GM21381 (cell line): ENCODE measurements at regions not wholly inside any gene's neighbourhood (a gene's known extent, or its start where the extent isn't known, plus 50 kb on each side); places are given as distances from the start of the nearest gene placed in this dataset.
"Not testable (repeated sequence)": the region's sequence is repeated elsewhere in the genome, so short reads cannot be mapped to it uniquely, and the experiment has no call there.

Source experiments
- ATAC-seq: cut with Tn5 transposase; IDR thresholded peaks from one replicate; pipeline ENCODE4 v1.9.1; 2021; ENCODE audit warnings: mild to moderate bottlenecking, moderate library complexity; ENCODE audit not compliant: unreplicated experiment

- no peak for ATAC-seq
These were observed 248.5 kb upstream of the ONECUT1 start for GRCh38 chr15:53038655-53038941.

GRCh38 chr15:53037904-53038654 lies 247.9 kb upstream of the ONECUT1 start:
- ATAC-seq = no peak

- ATAC-seq = no peak
These were observed 246.5 kb upstream of the ONECUT1 start for GRCh38 chr15:53036641-53037040.

GRCh38 chr15:53034767-53035245 lies 244.7 kb upstream of the ONECUT1 start:
- ATAC-seq = no peak

- ATAC-seq = no peak
These were observed 243.6 kb upstream of the ONECUT1 start for GRCh38 chr15:53033709-53034108.

- no peak for ATAC-seq
These were observed 241.3 kb upstream of the ONECUT1 start for GRCh38 chr15:53031469-53031868.

GRCh38 chr15:53022788-53023187 lies 232.7 kb upstream of the ONECUT1 start:
- no peak for ATAC-seq

GRCh38 chr15:53013329-53013728 lies 223.2 kb upstream of the ONECUT1 start:
- no peak for ATAC-seq

- ATAC-seq = not testable (repeated sequence)
These were observed 221.6 kb upstream of the ONECUT1 start for GRCh38 chr15:53011779-53012178.

GRCh38 chr15:53009093-53009492 lies 219.0 kb upstream of the ONECUT1 start:
- ATAC-seq = no peak

GRCh38 chr15:53000409-53000808 lies 210.3 kb upstream of the ONECUT1 start:
- no peak for ATAC-seq

- no peak for ATAC-seq
These were observed 207.0 kb upstream of the ONECUT1 start for GRCh38 chr15:52997123-52997522.

GRCh38 chr15:52994290-52994689 lies 204.2 kb upstream of the ONECUT1 start:
- no peak for ATAC-seq

- no peak for ATAC-seq
These were observed 194.4 kb upstream of the ONECUT1 start for GRCh38 chr15:52984507-52984906.

- ATAC-seq = no peak
These were observed 190.3 kb upstream of the ONECUT1 start for GRCh38 chr15:52980446-52980845.

- ATAC-seq = no peak
These were observed 186.5 kb upstream of the ONECUT1 start for GRCh38 chr15:52976516-52977075.

GRCh38 chr15:52975941-52976449 lies 185.9 kb upstream of the ONECUT1 start:
- no peak for ATAC-seq

- ATAC-seq = no peak
These were observed 173.7 kb upstream of the ONECUT1 start for GRCh38 chr15:52963865-52964264.

- ATAC-seq = no peak
These were observed 170.1 kb upstream of the ONECUT1 start for GRCh38 chr15:52960283-52960682.

GRCh38 chr15:52943746-52944145 lies 153.6 kb upstream of the ONECUT1 start:
- ATAC-seq = no peak

- no peak for ATAC-seq
These were observed 146.4 kb upstream of the ONECUT1 start for GRCh38 chr15:52936489-52936888.

GRCh38 chr15:52925130-52925529 lies 135.0 kb upstream of the ONECUT1 start:
- ATAC-seq = no peak

GRCh38 chr15:52924630-52925029 lies 134.5 kb upstream of the ONECUT1 start:
- ATAC-seq = no peak
